ENCODE measurements at regions not wholly inside any gene's neighbourhood (a gene's known extent, or its start where the extent isn't known, plus 50 kb on each side); places are given as distances from the start of the nearest gene placed in this dataset.
"Not testable (repeated sequence)": the region's sequence is repeated elsewhere in the genome, so short reads cannot be mapped to it uniquely, and the experiment has no call there.

- no peak for DNase-seq (ENCODE audit: low read depth in 2 of 2)
Measured at GRCh38 chr13:104641309-104641708, 1575.1 kb upstream of the SLC10A2 start.

- DNase-seq (ENCODE audit: low read depth in 2 of 2), result no peak
Measured at GRCh38 chr13:104635879-104636278, 1569.7 kb upstream of the SLC10A2 start.

GRCh38 chr13:104634016-104634415 lies 1567.8 kb upstream of the SLC10A2 start:
- DNase-seq (ENCODE audit: low read depth in 2 of 2), result no peak

- DNase-seq (ENCODE audit: low read depth in 2 of 2), result no peak
Measured at GRCh38 chr13:104632736-104633135, 1566.5 kb upstream of the SLC10A2 start.

GRCh38 chr13:104625201-104625600 lies 1559.0 kb upstream of the SLC10A2 start:
- DNase-seq (ENCODE audit: low read depth in 2 of 2), result no peak

- no peak for DNase-seq (ENCODE audit: low read depth in 2 of 2)
Measured at GRCh38 chr13:104616990-104617389, 1550.8 kb upstream of the SLC10A2 start.

GRCh38 chr13:104614361-104615145 lies 1548.3 kb upstream of the SLC10A2 start:
- no peak for DNase-seq (ENCODE audit: low read depth in 2 of 2)

- DNase-seq (ENCODE audit: low read depth in 2 of 2), result no peak
Measured at GRCh38 chr13:104608331-104608730, 1542.1 kb upstream of the SLC10A2 start.

- DNase-seq (ENCODE audit: low read depth in 2 of 2), result not testable (repeated sequence)
Measured at GRCh38 chr13:104605435-104605834, 1539.2 kb upstream of the SLC10A2 start.

- DNase-seq (ENCODE audit: low read depth in 2 of 2), result no peak
Measured at GRCh38 chr13:104597546-104598180, 1531.4 kb upstream of the SLC10A2 start.

GRCh38 chr13:104595511-104595910 lies 1529.3 kb upstream of the SLC10A2 start:
- DNase-seq (ENCODE audit: low read depth in 2 of 2), result no peak

- no peak for DNase-seq (ENCODE audit: low read depth in 2 of 2)
Measured at GRCh38 chr13:104594806-104595205, 1528.6 kb upstream of the SLC10A2 start.

GRCh38 chr13:104593693-104594092 lies 1527.5 kb upstream of the SLC10A2 start:
- DNase-seq (ENCODE audit: low read depth in 2 of 2), result no peak

GRCh38 chr13:104593251-104593576 lies 1527.0 kb upstream of the SLC10A2 start:
- no peak for DNase-seq (ENCODE audit: low read depth in 2 of 2)

- no peak for DNase-seq (ENCODE audit: low read depth in 2 of 2)
Measured at GRCh38 chr13:104592545-104593250, 1526.5 kb upstream of the SLC10A2 start.

- DNase-seq (ENCODE audit: low read depth in 2 of 2), result no peak
Measured at GRCh38 chr13:104592127-104592526, 1525.9 kb upstream of the SLC10A2 start.

- no peak for DNase-seq (ENCODE audit: low read depth in 2 of 2)
Measured at GRCh38 chr13:104586051-104586746, 1520.0 kb upstream of the SLC10A2 start.

- DNase-seq (ENCODE audit: low read depth in 2 of 2), result no peak
Measured at GRCh38 chr13:104584481-104584880, 1518.3 kb upstream of the SLC10A2 start.

GRCh38 chr13:104580931-104581330 lies 1514.7 kb upstream of the SLC10A2 start:
- no peak for DNase-seq (ENCODE audit: low read depth in 2 of 2)

GRCh38 chr13:104577071-104577815 lies 1511.0 kb upstream of the SLC10A2 start:
- no peak for DNase-seq (ENCODE audit: low read depth in 2 of 2)

GRCh38 chr13:104571893-104572229 lies 1505.6 kb upstream of the SLC10A2 start:
- no peak for DNase-seq (ENCODE audit: low read depth in 2 of 2)
